A549 (cell line): ENCODE measurements at regions not wholly inside any gene's neighbourhood (a gene's known extent, or its start where the extent isn't known, plus 50 kb on each side); places are given as distances from the start of the nearest gene placed in this dataset.

Experiments used
- NPAS2 ChIP-seq: fragments of 250-450 bp; sonication (Bioruptor Pico); IDR thresholded peaks from 2 replicates; pipeline ENCODE4 v1.8.0; 2022; ENCODE audit warnings: mild to moderate bottlenecking, moderate library complexity, borderline replicate concordance
- TFCP2L1 ChIP-seq: fragments of 250-450 bp; sonication (Bioruptor Pico); IDR thresholded peaks from 2 replicates; pipeline ENCODE4 v1.5.0; 2021; ENCODE audit warnings: mild to moderate bottlenecking
- ZSCAN20 ChIP-seq: fragments of 250-450 bp; sonication (Bioruptor Pico); IDR thresholded peaks from 2 replicates; pipeline ENCODE4 v1.8.0; 2022; ENCODE audit warnings: mild to moderate bottlenecking, moderate library complexity
- TF ChIP-seq, protein P1 (sequence below): fragments of >200 bp; sonication (Bioruptor Twin); formaldehyde crosslinking; IDR thresholded peaks from 3 replicates; pipeline ENCODE4 v1.5.1; 2016
- TF ChIP-seq, protein P2 (sequence below): fragments of 450-650 bp; IDR thresholded peaks from 2 replicates; pipeline ENCODE4 v1.6.1; 2014; ENCODE audit warnings: antibody characterized with exemption

DNA sequence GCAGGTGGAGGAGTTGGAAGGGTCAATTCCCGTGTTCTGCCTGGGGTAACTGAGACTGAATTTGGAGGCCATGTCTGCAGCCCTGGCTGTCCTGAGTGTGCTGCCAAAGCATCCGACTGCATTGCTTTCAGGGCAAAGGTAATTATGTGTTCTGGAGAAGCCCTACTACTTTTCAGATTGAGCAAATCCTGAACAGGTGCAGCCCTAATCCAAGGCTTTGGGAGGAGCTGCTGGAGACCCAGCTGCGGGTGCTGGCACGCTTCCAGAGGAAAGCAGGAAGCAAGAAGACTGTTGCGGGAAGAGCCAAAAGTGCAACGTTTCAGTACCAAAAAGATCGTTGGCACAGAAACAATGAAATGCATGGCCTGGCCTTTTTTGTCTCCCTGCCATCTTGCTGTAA is 73.7 kb upstream of the NRIP1 start:
- TF ChIP-seq TFCP2L1 (CRISPR knock-in tag) (no peak), ZSCAN20 (CRISPR knock-in tag) (no peak), NPAS2 (no peak)
- TF ChIP-seq, protein P1, sequence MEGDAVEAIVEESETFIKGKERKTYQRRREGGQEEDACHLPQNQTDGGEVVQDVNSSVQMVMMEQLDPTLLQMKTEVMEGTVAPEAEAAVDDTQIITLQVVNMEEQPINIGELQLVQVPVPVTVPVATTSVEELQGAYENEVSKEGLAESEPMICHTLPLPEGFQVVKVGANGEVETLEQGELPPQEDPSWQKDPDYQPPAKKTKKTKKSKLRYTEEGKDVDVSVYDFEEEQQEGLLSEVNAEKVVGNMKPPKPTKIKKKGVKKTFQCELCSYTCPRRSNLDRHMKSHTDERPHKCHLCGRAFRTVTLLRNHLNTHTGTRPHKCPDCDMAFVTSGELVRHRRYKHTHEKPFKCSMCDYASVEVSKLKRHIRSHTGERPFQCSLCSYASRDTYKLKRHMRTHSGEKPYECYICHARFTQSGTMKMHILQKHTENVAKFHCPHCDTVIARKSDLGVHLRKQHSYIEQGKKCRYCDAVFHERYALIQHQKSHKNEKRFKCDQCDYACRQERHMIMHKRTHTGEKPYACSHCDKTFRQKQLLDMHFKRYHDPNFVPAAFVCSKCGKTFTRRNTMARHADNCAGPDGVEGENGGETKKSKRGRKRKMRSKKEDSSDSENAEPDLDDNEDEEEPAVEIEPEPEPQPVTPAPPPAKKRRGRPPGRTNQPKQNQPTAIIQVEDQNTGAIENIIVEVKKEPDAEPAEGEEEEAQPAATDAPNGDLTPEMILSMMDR = no peak
- TF ChIP-seq, protein P2, sequence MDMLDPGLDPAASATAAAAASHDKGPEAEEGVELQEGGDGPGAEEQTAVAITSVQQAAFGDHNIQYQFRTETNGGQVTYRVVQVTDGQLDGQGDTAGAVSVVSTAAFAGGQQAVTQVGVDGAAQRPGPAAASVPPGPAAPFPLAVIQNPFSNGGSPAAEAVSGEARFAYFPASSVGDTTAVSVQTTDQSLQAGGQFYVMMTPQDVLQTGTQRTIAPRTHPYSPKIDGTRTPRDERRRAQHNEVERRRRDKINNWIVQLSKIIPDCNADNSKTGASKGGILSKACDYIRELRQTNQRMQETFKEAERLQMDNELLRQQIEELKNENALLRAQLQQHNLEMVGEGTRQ = no peak
